HG02970 (cell line): ENCODE measurements at regions not wholly inside any gene's neighbourhood (a gene's known extent, or its start where the extent isn't known, plus 50 kb on each side); places are given as distances from the start of the nearest gene placed in this dataset.
"Not testable (repeated sequence)": the region's sequence is repeated elsewhere in the genome, so short reads cannot be mapped to it uniquely, and the experiment has no call there.

Experiments
- ATAC-seq: cut with Tn5 transposase; IDR thresholded peaks from one replicate; pipeline ENCODE4 v1.9.1; 2021; ENCODE audit warnings: mild to moderate bottlenecking, moderate library complexity, moderate number of reproducible peaks; ENCODE audit not compliant: unreplicated experiment, low FRiP score

GRCh38 chr6:21740376-21741124 is 147.0 kb downstream of the SOX4 start:
- no peak for ATAC-seq

- no peak for ATAC-seq
Observed at GRCh38 chr6:21741221-21742109, 147.9 kb downstream of the SOX4 start.

GRCh38 chr6:21742238-21742660 is 148.7 kb downstream of the SOX4 start:
- no peak for ATAC-seq

- no peak for ATAC-seq
Observed at GRCh38 chr6:21744331-21744730, 150.8 kb downstream of the SOX4 start.

GRCh38 chr6:21745543-21746337 is 152.2 kb downstream of the SOX4 start:
- ATAC-seq: no peak

GRCh38 chr6:21747441-21747840 is 153.9 kb downstream of the SOX4 start:
- no peak for ATAC-seq

- no peak for ATAC-seq
Observed at GRCh38 chr6:21748343-21749056, 154.9 kb downstream of the SOX4 start.

- no peak for ATAC-seq
Observed at GRCh38 chr6:21749754-21750153, 156.2 kb downstream of the SOX4 start.

- ATAC-seq: no peak
Observed at GRCh38 chr6:21750575-21750974, 157.0 kb downstream of the SOX4 start.

GRCh38 chr6:21751608-21752007 is 158.1 kb downstream of the SOX4 start:
- ATAC-seq: no peak

- no peak for ATAC-seq
Observed at GRCh38 chr6:21752054-21752811, 158.7 kb downstream of the SOX4 start.

- no peak for ATAC-seq
Observed at GRCh38 chr6:21753241-21754108, 159.9 kb downstream of the SOX4 start.

- ATAC-seq: no peak
Observed at GRCh38 chr6:21754891-21755290, 161.3 kb downstream of the SOX4 start.

GRCh38 chr6:21756487-21756886 is 162.9 kb downstream of the SOX4 start:
- ATAC-seq: no peak

GRCh38 chr6:21757392-21757791 is 163.8 kb downstream of the SOX4 start:
- not testable (repeated sequence) for ATAC-seq

GRCh38 chr6:21759721-21760120 is 166.2 kb downstream of the SOX4 start:
- no peak for ATAC-seq

- not testable (repeated sequence) for ATAC-seq
Observed at GRCh38 chr6:21761053-21761730, 167.6 kb downstream of the SOX4 start.

- ATAC-seq: no peak
Observed at GRCh38 chr6:21764989-21765388, 171.4 kb downstream of the SOX4 start.
